NT2/D1 (cell line): ENCODE measurements at regions not wholly inside any gene's neighbourhood (a gene's known extent, or its start where the extent isn't known, plus 50 kb on each side); places are given as distances from the start of the nearest gene placed in this dataset.

Experiments used
- YY1 ChIP-seq: IDR thresholded peaks from 2 replicates; pipeline ENCODE4 v1.6.1; 2011; ENCODE audit not compliant: insufficient read length, insufficient read depth
- ZNF274 ChIP-seq: IDR thresholded peaks from 2 replicates; pipeline ENCODE4 v1.6.1; 2011; ENCODE audit warnings: mild to moderate bottlenecking, low read depth, low read length

- TF ChIP-seq ZNF274 (no peak), YY1 (no peak)
These were observed 479.5 kb downstream of the NKX6-1 start for GRCh38 chr4:84019626-84020025.
